Stomach smooth muscle (tissue), 2 donors: ENCODE measurements at regions not wholly inside any gene's neighbourhood (a gene's known extent, or its start where the extent isn't known, plus 50 kb on each side); places are given as distances from the start of the nearest gene placed in this dataset.

Source experiments
- H3K27ac ChIP-seq: one replicate; pipeline ENCODE4 v1.7.0; 2013; ENCODE audit warnings: mild to moderate bottlenecking, low read length, inconsistent platforms
- H3K27me3 ChIP-seq, 2 donors: one replicate each; pipeline ENCODE4 v1.7.0; 2013; ENCODE audit warnings: low read length in 2 of 2; ENCODE audit not compliant: insufficient read depth in 2 of 2, control insufficient read depth in 1 of 2
- H3K36me3 ChIP-seq, 2 donors: one replicate each; pipeline ENCODE4 v1.7.0; 2013; ENCODE audit warnings: low read length in 2 of 2; ENCODE audit not compliant: control insufficient read depth in 2 of 2, insufficient read depth in 2 of 2
- H3K4me1 ChIP-seq: one replicate; pipeline ENCODE4 v1.7.0; 2013; ENCODE audit warnings: low read length; ENCODE audit not compliant: control insufficient read depth, insufficient read depth
- H3K4me3 ChIP-seq, 2 donors: one replicate each; pipeline ENCODE4 v1.7.0; 2013; ENCODE audit warnings: low read length in 2 of 2
- H3K9ac ChIP-seq, 2 donors: one replicate each; pipeline ENCODE4 v1.7.0; 2013; ENCODE audit warnings: low read length in 2 of 2, mild to moderate bottlenecking in 1 of 2
- H3K9me3 ChIP-seq, 2 donors: one replicate each; pipeline ENCODE4 v1.7.0; 2013; ENCODE audit warnings: low read length in 2 of 2; ENCODE audit not compliant: control insufficient read depth in 2 of 2
- donor health status: healthy.
- donor health status: Pancreatic carcinoma.

DNA sequence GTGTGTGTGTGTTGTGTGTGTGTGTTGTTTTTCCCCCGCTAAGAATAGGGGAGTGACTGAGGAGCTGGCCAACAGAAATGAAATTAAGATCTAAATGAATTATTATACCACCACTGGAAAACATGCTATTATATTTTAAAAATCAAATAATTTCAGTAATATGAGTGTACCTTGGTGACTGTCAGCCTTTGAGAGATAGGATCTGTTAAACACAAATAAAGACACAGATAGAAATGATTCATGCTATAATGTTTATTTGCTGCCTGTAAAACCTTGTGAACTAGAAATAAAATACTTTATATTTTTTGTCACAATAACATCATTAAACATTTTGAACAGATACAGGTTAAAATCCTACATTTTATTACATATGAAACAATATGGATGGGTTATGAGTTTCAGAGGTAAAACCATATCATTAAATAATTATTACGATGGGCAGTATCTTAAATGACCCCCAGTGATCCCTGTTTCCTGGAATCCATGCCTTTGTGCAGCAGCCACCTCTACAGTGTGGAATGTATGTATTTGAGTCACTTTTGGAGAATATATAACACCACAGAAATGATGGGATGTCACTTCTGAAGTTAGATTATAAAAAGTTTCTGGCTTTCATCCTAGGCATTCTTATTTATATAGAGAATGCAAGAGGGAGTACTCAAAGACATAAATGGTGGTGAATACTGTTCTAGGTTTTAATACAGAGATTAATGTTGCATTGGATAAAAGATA, 617.2 kb downstream of the CDH18 start:
- Histone ChIP-seq H3K4me3 (no peak overlapping the region), H3K27me3 (no peaks in the 10 kb centered on the region), H3K4me1 (no peaks in the 10 kb centered on the region), H3K27ac (no peak overlapping the region), H3K9ac (no peak overlapping the region), H3K9me3 (no peaks in the 10 kb centered on the region), H3K36me3 (no peaks in the 10 kb centered on the region)

DNA sequence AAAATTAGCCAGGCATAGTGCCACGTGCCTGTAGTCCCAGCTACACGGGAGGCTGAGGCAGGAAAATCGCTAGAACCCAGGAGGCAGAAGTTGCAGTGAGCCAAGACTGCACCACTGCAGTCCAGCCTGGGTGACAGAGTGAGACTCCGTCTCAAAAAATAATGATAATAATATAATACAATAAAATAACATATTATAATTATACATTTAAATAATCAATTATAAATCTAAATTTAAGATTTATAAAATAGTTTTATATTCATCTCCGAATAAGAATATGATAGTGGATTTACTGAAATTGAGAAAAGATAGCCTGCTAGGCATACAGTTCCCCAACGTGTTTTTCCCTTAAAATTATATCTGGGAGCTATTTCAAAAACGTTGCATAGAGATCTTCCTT, 599.6 kb downstream of the CDH18 start:
- H3K36me3 ChIP-seq: no peaks in the 10 kb centered on the region
- H3K27ac ChIP-seq: no peak overlapping the region

DNA sequence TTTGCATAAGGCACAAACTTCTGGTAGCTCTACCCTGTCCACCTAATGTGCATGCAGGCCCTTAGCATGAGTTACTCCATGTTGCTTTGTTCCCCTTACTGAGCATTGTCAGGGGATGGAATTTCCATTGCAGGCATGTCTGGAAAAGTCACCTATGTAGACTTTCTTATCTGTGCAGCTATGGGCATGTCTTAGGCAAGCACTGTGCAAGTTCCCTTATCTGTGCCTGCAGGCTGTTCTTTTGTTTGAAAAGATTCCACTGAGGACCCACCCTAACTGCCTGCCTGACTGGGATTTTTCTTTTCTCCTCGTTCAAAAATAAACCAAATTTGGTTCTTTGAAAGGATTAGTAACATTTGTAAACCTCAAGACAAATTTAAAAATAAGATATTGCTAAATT, 587.0 kb downstream of the CDH18 start:
- H3K9me3 ChIP-seq: no peaks in the 10 kb centered on the region

More for the DNA sequence above, 599.6 kb downstream of the CDH18 start:
- Histone ChIP-seq H3K4me1 (no peaks in the 10 kb centered on the region), H3K9ac (no peak overlapping the region), H3K9me3 (no peaks in the 10 kb centered on the region), H3K27me3 (no peaks in the 10 kb centered on the region), H3K4me3 (no peak overlapping the region)

DNA sequence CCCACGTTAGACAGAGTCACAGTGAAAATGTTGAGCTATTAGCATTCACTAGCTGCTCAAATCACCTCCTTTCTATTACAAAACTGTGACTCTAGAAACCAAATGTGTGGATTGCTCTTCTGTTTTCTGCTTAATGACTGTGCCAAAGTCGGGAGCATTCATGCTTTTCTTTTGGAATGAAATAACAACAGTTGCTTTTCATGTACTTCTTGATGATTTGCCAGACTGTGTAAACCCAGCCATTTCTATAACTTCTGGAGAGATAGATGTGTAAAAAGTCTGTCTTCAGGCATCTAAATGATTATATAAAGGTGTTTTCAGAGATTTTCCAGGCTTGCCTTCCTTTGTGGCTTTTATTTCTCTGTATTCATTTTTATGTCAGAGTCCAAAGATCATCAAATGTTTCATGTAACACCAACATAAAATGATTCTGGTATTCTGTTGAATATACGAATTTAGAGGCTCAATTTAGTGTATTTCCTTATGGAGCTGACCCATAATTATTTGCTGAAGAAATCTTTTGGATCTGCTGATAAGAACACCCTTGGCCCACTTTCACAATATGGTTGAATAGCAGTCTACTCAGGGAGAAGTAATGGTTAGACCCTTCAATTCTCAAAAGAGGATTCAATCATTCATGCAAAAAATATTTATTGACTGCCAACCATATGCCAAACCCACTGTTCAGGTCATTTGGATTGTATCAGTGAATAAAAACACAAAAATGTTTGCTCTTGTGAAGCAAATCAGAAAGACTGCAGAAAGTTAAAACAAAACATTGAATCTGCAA, 581.2 kb downstream of the CDH18 start:
- no peaks in the 10 kb centered on the region for H3K9me3 ChIP-seq

More for the DNA sequence above, 587.0 kb downstream of the CDH18 start:
- no peak overlapping the region for H3K4me3 ChIP-seq
- no peak overlapping the region for H3K9ac ChIP-seq
- H3K27me3 ChIP-seq: no peaks in the 10 kb centered on the region
- no peaks in the 10 kb centered on the region for H3K4me1 ChIP-seq
- no peaks in the 10 kb centered on the region for H3K36me3 ChIP-seq
- no peak overlapping the region for H3K27ac ChIP-seq

DNA sequence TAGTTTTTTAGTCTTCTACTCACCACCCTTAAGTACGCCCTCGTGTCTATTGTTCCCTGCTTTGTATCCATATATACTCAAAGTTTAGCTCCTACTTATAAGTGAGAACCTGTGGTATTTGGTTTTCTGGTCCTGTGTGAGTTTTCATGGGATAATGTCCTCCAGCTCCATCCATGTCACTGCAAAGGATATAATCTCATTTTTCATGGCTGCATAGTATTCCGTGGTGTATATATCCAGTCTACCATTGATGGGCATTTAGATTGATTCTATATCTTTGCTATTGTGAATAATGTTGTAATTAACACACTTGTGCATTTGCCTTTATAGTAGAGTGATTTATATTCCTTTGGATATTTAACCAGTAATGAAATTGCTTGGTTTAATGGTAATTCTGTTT, 579.9 kb downstream of the CDH18 start:
- no peak overlapping the region for H3K27ac ChIP-seq
- no peak overlapping the region for H3K9ac ChIP-seq
- no peaks in the 10 kb centered on the region for H3K4me1 ChIP-seq
- no peaks in the 10 kb centered on the region for H3K9me3 ChIP-seq
- no peak overlapping the region for H3K4me3 ChIP-seq
- no peaks in the 10 kb centered on the region for H3K27me3 ChIP-seq
- no peaks in the 10 kb centered on the region for H3K36me3 ChIP-seq

More for the DNA sequence above, 581.2 kb downstream of the CDH18 start:
- no peaks in the 10 kb centered on the region for H3K36me3 ChIP-seq
- no peak overlapping the region for H3K9ac ChIP-seq
- H3K27ac ChIP-seq: no peak overlapping the region
- no peaks in the 10 kb centered on the region for H3K4me1 ChIP-seq
- H3K27me3 ChIP-seq: no peaks in the 10 kb centered on the region
- no peak overlapping the region for H3K4me3 ChIP-seq

DNA sequence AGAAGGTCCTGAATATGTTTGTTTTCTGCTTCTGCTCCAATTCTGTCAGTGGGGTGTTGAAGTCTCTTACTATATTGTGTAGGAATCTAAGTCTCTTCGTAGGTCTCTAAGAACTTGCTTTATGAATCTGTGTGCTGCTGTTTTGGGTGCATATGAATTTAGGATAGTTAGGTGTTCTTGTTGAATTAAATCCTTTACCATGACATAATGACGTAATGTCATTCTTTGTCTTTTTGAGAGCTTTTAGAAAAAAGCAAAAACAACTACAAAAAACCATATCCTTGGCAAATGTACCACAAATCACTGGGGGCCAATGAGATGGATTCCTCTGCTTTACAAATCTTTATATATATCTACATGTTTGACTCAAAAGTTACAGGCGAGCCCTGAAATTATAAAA, 576.1 kb downstream of the CDH18 start:
- Histone ChIP-seq H3K36me3 (no peaks in the 10 kb centered on the region), H3K4me1 (no peaks in the 10 kb centered on the region), H3K9ac (no peak overlapping the region), H3K4me3 (no peak overlapping the region), H3K27ac (no peak overlapping the region), H3K27me3 (no peaks in the 10 kb centered on the region), H3K9me3 (no peaks in the 10 kb centered on the region)
